ENCODE measurements at regions not wholly inside any gene's neighbourhood (a gene's known extent, or its start where the extent isn't known, plus 50 kb on each side); places are given as distances from the start of the nearest gene placed in this dataset.

GRCh38 chr22:27557286-27558008, 244.1 kb downstream of the MN1 start:
- no peak for ATAC-seq

- no peak for ATAC-seq
Measured at GRCh38 chr22:27558658-27559371, 242.7 kb downstream of the MN1 start.

GRCh38 chr22:27560781-27561180, 240.8 kb downstream of the MN1 start:
- no peak for ATAC-seq

- ATAC-seq = no peak
Measured at GRCh38 chr22:27561286-27561904, 240.2 kb downstream of the MN1 start.

- ATAC-seq = no peak
Measured at GRCh38 chr22:27564806-27565205, 236.8 kb downstream of the MN1 start.

GRCh38 chr22:27566602-27567001, 235.0 kb downstream of the MN1 start:
- ATAC-seq = no peak

GRCh38 chr22:27568265-27568664, 233.3 kb downstream of the MN1 start:
- no peak for ATAC-seq

GRCh38 chr22:27571463-27572277, 229.9 kb downstream of the MN1 start:
- no peak for ATAC-seq

GRCh38 chr22:27572278-27572666, 229.3 kb downstream of the MN1 start:
- ATAC-seq = no peak

GRCh38 chr22:27573280-27574001, 228.1 kb downstream of the MN1 start:
- no peak for ATAC-seq

GRCh38 chr22:27574002-27574366, 227.6 kb downstream of the MN1 start:
- ATAC-seq = no peak

- no peak for ATAC-seq
Measured at GRCh38 chr22:27574651-27575050, 226.9 kb downstream of the MN1 start.

- no peak for ATAC-seq
Measured at GRCh38 chr22:27575348-27575747, 226.2 kb downstream of the MN1 start.

GRCh38 chr22:27576413-27576812, 225.1 kb downstream of the MN1 start:
- ATAC-seq = no peak

- ATAC-seq = no peak
Measured at GRCh38 chr22:27576815-27577573, 224.6 kb downstream of the MN1 start.

GRCh38 chr22:27577574-27577969, 224.0 kb downstream of the MN1 start:
- ATAC-seq = no peak

- no peak for ATAC-seq
Measured at GRCh38 chr22:27578937-27579617, 222.5 kb downstream of the MN1 start.

- ATAC-seq = no peak
Measured at GRCh38 chr22:27580311-27580897, 221.2 kb downstream of the MN1 start.

- ATAC-seq = no peak
Measured at GRCh38 chr22:27581236-27581635, 220.3 kb downstream of the MN1 start.

GRCh38 chr22:27581688-27582087, 219.9 kb downstream of the MN1 start:
- no peak for ATAC-seq

GRCh38 chr22:27583856-27584255, 217.7 kb downstream of the MN1 start:
- peak; percentile 53 for ATAC-seq
